IMR-90 (cell line): ENCODE measurements at regions not wholly inside any gene's neighbourhood (a gene's known extent, or its start where the extent isn't known, plus 50 kb on each side); places are given as distances from the start of the nearest gene placed in this dataset.

ENCODE experiments used
- ATAC-seq: fragments of 200-7000 bp; cut with Tn5 transposase; 2 replicates; pipeline ENCODE4 v1.9.1; 2020; ENCODE audit warnings: low read depth, mild to moderate bottlenecking, moderate library complexity
- BruUV-seq: library from RNA; stranded (reverse); fragments of 400-500 nt; replicated peaks from 2 replicates; lab custom pipeline; 2021; lab: Mats Ljungman, UMichigan
- CTCF ChIA-PET: fragments of 300-600 bp; formaldehyde crosslinking; extraction: SDS; loops from one replicate; lab custom pipeline; 2021; ENCODE audit warnings: antibody characterized with exemption; lab: Yijun Ruan, JAX
- POLR2A ChIA-PET: fragments of 300-600 bp; sonication (Branson Sonifier 250); formaldehyde crosslinking; loops from one replicate; lab custom pipeline; 2022; ENCODE audit warnings: antibody characterized with exemption; ENCODE audit not compliant: unreplicated experiment; lab: Charles Lee
- DNase-seq: peaks from one replicate; pipeline ENCODE4 v3.0.0; 2013
- H2AFZ ChIP-seq: replicated peaks from 2 replicates; pipeline ENCODE3; 2013; ENCODE audit warnings: low read length, mild to moderate bottlenecking; ENCODE audit not compliant: poor library complexity
- H2AK5ac ChIP-seq: 2 replicates; pipeline ENCODE4 v1.6.1; 2013; ENCODE audit warnings: low read depth, low read length, inconsistent platforms
- H2AK9ac ChIP-seq: replicated peaks from 2 replicates; pipeline ENCODE3; 2013; ENCODE audit warnings: mild to moderate bottlenecking, low read depth, low read length, moderate library complexity; ENCODE audit not compliant: poor library complexity
- H2BK120ac ChIP-seq: 2 replicates; pipeline ENCODE4 v1.6.1; 2013; ENCODE audit warnings: low read depth, low read length, inconsistent platforms
- H2BK15ac ChIP-seq: 3 replicates; pipeline ENCODE4 v1.6.1; 2013; ENCODE audit warnings: low read depth, low read length, inconsistent platforms
- H2BK20ac ChIP-seq: 2 replicates; pipeline ENCODE4 v1.6.1; 2013; ENCODE audit warnings: low read depth, mild to moderate bottlenecking, inconsistent platforms, low read length, moderate library complexity
- H2BK5ac ChIP-seq: 2 replicates; pipeline ENCODE4 v1.6.1; 2013; ENCODE audit warnings: mild to moderate bottlenecking, low read depth, low read length, inconsistent platforms; ENCODE audit not compliant: poor library complexity, severe bottlenecking
- H3K14ac ChIP-seq: replicated peaks from 2 replicates; pipeline ENCODE4 v1.6.1; 2013; ENCODE audit warnings: low read depth, low read length, inconsistent platforms
- H3K18ac ChIP-seq: 2 replicates; pipeline ENCODE4 v1.6.1; 2013; ENCODE audit warnings: low read depth, low read length, control low read depth
- H3K23ac ChIP-seq: 2 replicates; pipeline ENCODE4 v1.6.1; 2013; ENCODE audit warnings: low read depth, low read length, inconsistent platforms
- H3K27ac ChIP-seq: 2 replicates; pipeline ENCODE4 v1.5.1; 2013; ENCODE audit warnings: mild to moderate bottlenecking, control low read depth, low read length; ENCODE audit not compliant: insufficient read depth
- H3K27me3 ChIP-seq: 2 replicates; pipeline ENCODE4 v1.6.1; 2013; ENCODE audit warnings: low read length; ENCODE audit not compliant: control insufficient read depth, insufficient read depth
- H3K36me3 ChIP-seq: 2 replicates; pipeline ENCODE4 v1.6.1; 2013; ENCODE audit warnings: low read length, mixed read lengths; ENCODE audit not compliant: control insufficient read depth, insufficient read depth
- H3K4ac ChIP-seq: 2 replicates; pipeline ENCODE4 v1.6.1; 2013; ENCODE audit warnings: low read depth, low read length, inconsistent platforms
- H3K4me1 ChIP-seq: 2 replicates; pipeline ENCODE4 v1.6.1; 2013; ENCODE audit warnings: low read length, mixed read lengths; ENCODE audit not compliant: control insufficient read depth, insufficient read depth
- H3K4me2 ChIP-seq: 2 replicates; pipeline ENCODE4 v1.6.1; 2013; ENCODE audit warnings: low read depth, mild to moderate bottlenecking, control low read depth, low read length, moderate library complexity
- H3K4me3 ChIP-seq: 2 replicates; pipeline ENCODE4 v1.5.1; 2013; ENCODE audit warnings: low read depth, mild to moderate bottlenecking, control low read depth, low read length, moderate library complexity; ENCODE audit not compliant: insufficient read depth
- H3K56ac ChIP-seq: 2 replicates; pipeline ENCODE4 v1.6.1; 2013; ENCODE audit warnings: low read length, inconsistent platforms; ENCODE audit not compliant: insufficient read depth; ENCODE audit errors: extremely low read depth
- H3K79me1 ChIP-seq, 2 experiments: 2 replicates each; pipeline ENCODE4 v1.6.1; 2013; ENCODE audit warnings: low read length in 2 of 2, inconsistent platforms in 1 of 2, low read depth in 1 of 2
- H3K9ac ChIP-seq: 2 replicates; pipeline ENCODE4 v1.6.1; 2013; ENCODE audit warnings: low read depth, low read length, control low read depth
- H3K9me1 ChIP-seq: 2 replicates; pipeline ENCODE4 v1.6.1; 2013; ENCODE audit warnings: low read length, inconsistent platforms; ENCODE audit not compliant: insufficient read depth
- H3K9me3 ChIP-seq: 2 replicates; pipeline ENCODE4 v1.6.1; 2013; ENCODE audit warnings: low read length; ENCODE audit not compliant: control insufficient read depth, insufficient read depth
- H4K20me1 ChIP-seq: 2 replicates; pipeline ENCODE4 v1.6.1; 2013; ENCODE audit warnings: low read length, inconsistent platforms; ENCODE audit not compliant: insufficient read depth
- H4K5ac ChIP-seq: 2 replicates; pipeline ENCODE4 v1.6.1; 2013; ENCODE audit warnings: mild to moderate bottlenecking, low read depth, low read length, control low read depth
- H4K8ac ChIP-seq, 2 experiments: 2 replicates each; pipeline ENCODE4 v1.6.1; 2013; ENCODE audit warnings: low read depth in 2 of 2, low read length in 2 of 2, control low read depth in 1 of 2, inconsistent platforms in 1 of 2
- H4K91ac ChIP-seq: 2 replicates; pipeline ENCODE4 v1.6.1; 2013; ENCODE audit warnings: low read depth, low read length, inconsistent platforms; ENCODE audit not compliant: insufficient read depth
- BHLHE40 ChIP-seq: fragments of 150-350 bp; IDR thresholded peaks from 2 replicates; pipeline ENCODE4 v1.6.1; 2016; ENCODE audit warnings: mild to moderate bottlenecking, low read depth, low read length
- CHD1 ChIP-seq: IDR thresholded peaks from 2 replicates; pipeline ENCODE4 v1.6.1; 2012; ENCODE audit warnings: low read depth, low read length, improper control_type of control experiment
- CTCF ChIP-seq: conservative IDR thresholded peaks from 2 replicates; pipeline ENCODE4 v1.5.1; 2012; ENCODE audit warnings: mild to moderate bottlenecking, low read depth, low read length, improper control_type of control experiment
- ELK1 ChIP-seq: fragments of 150-350 bp; IDR thresholded peaks from 2 replicates; pipeline ENCODE4 v1.6.1; 2016; ENCODE audit warnings: low read depth, mild to moderate bottlenecking, low read length, moderate library complexity, borderline replicate concordance
- FOS ChIP-seq: fragments of 150-350 bp; IDR thresholded peaks from 2 replicates; pipeline ENCODE4 v1.6.1; 2016; ENCODE audit warnings: low read depth, low read length
- MAFK ChIP-seq: IDR thresholded peaks from 2 replicates; pipeline ENCODE4 v1.6.1; 2012; ENCODE audit warnings: low read depth, low read length, improper control_type of control experiment
- MAZ ChIP-seq: IDR thresholded peaks from 2 replicates; pipeline ENCODE4 v1.6.1; 2012; ENCODE audit warnings: low read depth, mild to moderate bottlenecking, low read length, improper control_type of control experiment, moderate library complexity, borderline replicate concordance
- MXI1 ChIP-seq: IDR thresholded peaks from 2 replicates; pipeline ENCODE4 v1.6.1; 2012; ENCODE audit warnings: low read depth, mild to moderate bottlenecking, low read length, moderate library complexity, borderline replicate concordance
- NFE2L2 ChIP-seq: fragments of 150-350 bp; IDR thresholded peaks from 2 replicates; pipeline ENCODE4 v1.6.1; 2016; ENCODE audit warnings: low read depth, mild to moderate bottlenecking, low read length
- POLR2A ChIP-seq: IDR thresholded peaks from 2 replicates; pipeline ENCODE4 v1.6.1; 2012; ENCODE audit warnings: mild to moderate bottlenecking, low read depth, low read length
- RFX5 ChIP-seq: IDR thresholded peaks from 2 replicates; pipeline ENCODE4 v1.8.0; 2012; ENCODE audit warnings: low read depth, mild to moderate bottlenecking, low read length, moderate library complexity
- SMC3 ChIP-seq: fragments of 150-350 bp; IDR thresholded peaks from 2 replicates; pipeline ENCODE4 v1.6.1; 2016; ENCODE audit warnings: low read depth, mild to moderate bottlenecking, antibody characterized with exemption, low read length, moderate library complexity
- USF2 ChIP-seq: fragments of 150-350 bp; IDR thresholded peaks from 2 replicates; pipeline ENCODE4 v1.6.1; 2017; ENCODE audit warnings: mild to moderate bottlenecking, antibody characterized with exemption, low read length, low read depth
- WGBS, 2 experiments: methylation state at CpG; one replicate each; pipeline versions ENCODE4 v1.1.5 to v1.1.7; 2013; ENCODE audit warnings: missing lambda C conversion rate in 2 of 2; ENCODE audit not compliant: insufficient read length in 1 of 2; ENCODE audit errors: extremely low coverage in 2 of 2; 5-methylcytosine and 5-hydroxymethylcytosine counted together
- dilution Hi-C: fragments of 300-500 bp; cut with HindIII; formaldehyde crosslinking; loops from one replicate; pipeline ENCODE4 v1.14.3; 2018; ENCODE audit warnings: low sequenced_read_pairs; ENCODE audit not compliant: unreplicated experiment
- in situ Hi-C: fragments of 300-500 bp; cut with MboI; formaldehyde crosslinking; loops from 3 replicates; pipeline ENCODE4 v1.14.3; 2019; ENCODE audit warnings: low sequenced_read_pairs, inconsistent platforms, mixed read lengths
- intact Hi-C: fragments of 100-400 bp; cut with micrococcal nuclease; formaldehyde crosslinking; loops from 2 replicates; pipeline ENCODE4 v1.10.0; 2022

GRCh38 chr7:98518159-98518947 lies 98.7 kb upstream of the NPTX2 start:
- TF ChIP-seq RFX5 (no peak), ELK1 (no peak), NFE2L2 (no peak), SMC3 (no peak), MAFK (no peak), CTCF (no peak), MXI1 (no peak), CHD1 (no peak), USF2 (no peak), MAZ (no peak), POLR2A (no peak), BHLHE40 (no peak), FOS (no peak)
- H4K20me1 ChIP-seq = no peaks in the 10 kb centered on the region
- H3K9ac ChIP-seq = no peak overlapping the region
- no peak overlapping the region for H3K18ac ChIP-seq
- H2AFZ ChIP-seq = no peak overlapping the region
- no peaks in the 10 kb centered on the region for H3K36me3 ChIP-seq
- no TSS peak for BruUV-seq
- peaks cover 20% of the 10 kb centered on the region for H3K9me3 ChIP-seq
- no peak overlapping the region for H4K5ac ChIP-seq
- ChIA-PET CTCF (no interaction called here), POLR2A (no interaction called here)
- no peak overlapping the region for H3K4me3 ChIP-seq
- no peak overlapping the region for H3K4ac ChIP-seq
- H3K9me1 ChIP-seq = no peaks in the 10 kb centered on the region
- H2BK15ac ChIP-seq = no peak overlapping the region
- no peak overlapping the region for H3K23ac ChIP-seq
- no peak for ATAC-seq
- H3K79me1 ChIP-seq = no peaks in the 10 kb centered on the region
- H3K14ac ChIP-seq = no peak overlapping the region
- H3K27me3 ChIP-seq = no peaks in the 10 kb centered on the region
- no peaks in the 10 kb centered on the region for H3K4me1 ChIP-seq
- H3K27ac ChIP-seq = no peak overlapping the region
- H4K91ac ChIP-seq = no peak overlapping the region
- H2AK5ac ChIP-seq = no peak overlapping the region
- H2BK5ac ChIP-seq = no peak overlapping the region
- no peak overlapping the region for H2AK9ac ChIP-seq
- no peak for DNase-seq
- no peak overlapping the region for H3K4me2 ChIP-seq
- intact Hi-C loops = no loop called here
- dilution Hi-C loops = no loop called here
- no peak overlapping the region for H2BK120ac ChIP-seq
- H2BK20ac ChIP-seq = no peak overlapping the region
- WGBS, 2 experiments = 51% methylated on average over 6 of the region's 25 CpGs; no CpG with 5 or more reads in 1 of the 2 experiments
- no peak overlapping the region for H3K56ac ChIP-seq
- in situ Hi-C loops = no loop called here
- H4K8ac ChIP-seq = no peak overlapping the region
